ENCODE measurements at regions not wholly inside any gene's neighbourhood (a gene's known extent, or its start where the extent isn't known, plus 50 kb on each side); places are given as distances from the start of the nearest gene placed in this dataset.
"Not testable (repeated sequence)": the region's sequence is repeated elsewhere in the genome, so short reads cannot be mapped to it uniquely, and the experiment has no call there.

- no peak for ATAC-seq (ENCODE audit: poor library complexity)
Observed at GRCh38 chr6:170067923-170068360, 222.9 kb downstream of the DLL1 start.

GRCh38 chr6:170067181-170067641 is 223.7 kb downstream of the DLL1 start:
- DNase-seq = peak; percentile 24
- ATAC-seq (ENCODE audit: poor library complexity) = no peak
- intact Hi-C loops (cut with DNase I) = no loop called here

More at GRCh38 chr6:170067923-170068360, 222.9 kb downstream of the DLL1 start:
- peak; percentile 24 for DNase-seq
- intact Hi-C loops (cut with DNase I) = no loop called here

DNA sequence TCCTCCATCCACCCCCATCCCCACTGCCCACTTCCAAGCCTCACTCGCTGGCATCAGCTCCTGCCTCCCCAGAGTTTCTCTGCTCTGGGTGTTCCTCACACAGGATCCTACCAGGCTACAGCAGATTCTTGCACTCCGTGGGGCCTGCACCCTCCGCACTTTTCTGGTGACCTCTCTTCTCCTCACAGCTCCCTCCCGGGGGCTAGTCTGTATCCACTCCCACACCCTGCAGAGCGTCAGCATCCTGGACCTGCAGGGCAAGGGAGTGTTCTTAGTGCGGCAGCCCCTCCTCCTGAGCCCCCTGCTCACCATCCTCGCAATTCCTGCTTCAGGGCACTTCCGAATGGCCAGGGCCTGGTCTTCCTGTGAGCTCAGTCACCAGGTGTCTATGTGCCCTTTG is 224.2 kb downstream of the DLL1 start:
- intact Hi-C loops (cut with DNase I) = no loop called here
- DNase-seq (peak; percentile 11), ATAC-seq (ENCODE audit: poor library complexity) (no peak)

- intact Hi-C loops (cut with DNase I) = no loop called here
- DNase-seq (no peak), ATAC-seq (ENCODE audit: poor library complexity) (no peak)
Observed at GRCh38 chr6:170063851-170064602, 226.9 kb downstream of the DLL1 start.

DNA sequence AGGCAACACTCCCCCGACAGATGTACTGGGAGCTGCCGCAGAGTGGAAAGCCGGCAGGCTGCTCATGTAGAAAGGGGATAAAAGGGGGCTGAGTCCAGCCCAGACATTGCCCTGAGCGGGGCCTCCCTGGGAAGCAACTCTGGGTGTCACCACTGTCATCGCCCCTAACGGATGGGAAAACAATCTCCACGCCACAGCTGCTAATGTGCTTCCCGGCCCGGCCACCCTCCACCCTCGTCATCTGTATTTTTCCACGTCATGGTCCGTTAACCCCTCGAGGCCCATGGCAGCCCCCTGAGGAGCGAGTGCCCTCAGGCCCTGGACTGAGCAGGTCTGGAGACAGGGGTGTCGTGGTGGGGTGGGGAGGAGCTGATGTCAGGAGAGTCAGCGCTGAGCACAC is 227.4 kb downstream of the DLL1 start:
- intact Hi-C loops (cut with DNase I) = no loop called here
- ATAC-seq (ENCODE audit: poor library complexity) (no peak), DNase-seq (no peak)

GRCh38 chr6:170062915-170063241 is 228.0 kb downstream of the DLL1 start:
- intact Hi-C loops (cut with DNase I) = no loop called here
- DNase-seq (no peak), ATAC-seq (ENCODE audit: poor library complexity) (no peak)

- intact Hi-C loops (cut with DNase I) = no loop called here
- no peak for DNase-seq
- ATAC-seq (ENCODE audit: poor library complexity) = no peak
Observed at GRCh38 chr6:170062209-170062914, 228.5 kb downstream of the DLL1 start.

DNA sequence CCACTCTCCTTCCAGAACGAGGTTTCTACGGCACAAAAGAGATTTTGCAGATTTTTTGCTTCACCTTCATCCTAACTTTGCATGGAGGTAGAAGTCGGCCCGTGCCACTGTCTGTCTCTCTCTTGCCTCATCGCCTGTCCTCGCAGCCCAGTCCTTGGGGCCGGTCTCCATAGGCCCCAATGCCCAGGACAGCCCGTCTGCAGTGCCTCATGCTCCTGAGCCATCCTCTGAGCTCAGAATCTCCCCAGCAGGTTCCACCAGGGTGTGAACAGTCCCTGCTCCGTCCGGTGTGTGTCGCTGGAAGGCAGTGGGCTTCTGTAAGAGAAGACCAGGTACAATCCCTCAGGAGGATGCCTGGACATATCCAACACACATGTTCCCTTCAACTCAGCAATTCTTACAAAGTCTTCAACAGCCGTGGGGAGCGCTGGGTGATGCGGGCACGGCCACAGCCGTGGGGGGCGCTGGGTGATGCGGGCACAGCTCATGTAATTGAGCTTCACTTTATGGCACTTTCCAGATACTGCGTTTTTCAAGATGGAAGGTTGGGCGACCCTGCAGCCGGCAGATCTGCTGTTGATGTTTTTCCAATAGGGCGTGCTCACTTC is 231.9 kb downstream of the DLL1 start:
- DNase-seq (no peak), ATAC-seq (ENCODE audit: poor library complexity) (no peak)
- intact Hi-C loops (cut with DNase I) = no loop called here

DNA sequence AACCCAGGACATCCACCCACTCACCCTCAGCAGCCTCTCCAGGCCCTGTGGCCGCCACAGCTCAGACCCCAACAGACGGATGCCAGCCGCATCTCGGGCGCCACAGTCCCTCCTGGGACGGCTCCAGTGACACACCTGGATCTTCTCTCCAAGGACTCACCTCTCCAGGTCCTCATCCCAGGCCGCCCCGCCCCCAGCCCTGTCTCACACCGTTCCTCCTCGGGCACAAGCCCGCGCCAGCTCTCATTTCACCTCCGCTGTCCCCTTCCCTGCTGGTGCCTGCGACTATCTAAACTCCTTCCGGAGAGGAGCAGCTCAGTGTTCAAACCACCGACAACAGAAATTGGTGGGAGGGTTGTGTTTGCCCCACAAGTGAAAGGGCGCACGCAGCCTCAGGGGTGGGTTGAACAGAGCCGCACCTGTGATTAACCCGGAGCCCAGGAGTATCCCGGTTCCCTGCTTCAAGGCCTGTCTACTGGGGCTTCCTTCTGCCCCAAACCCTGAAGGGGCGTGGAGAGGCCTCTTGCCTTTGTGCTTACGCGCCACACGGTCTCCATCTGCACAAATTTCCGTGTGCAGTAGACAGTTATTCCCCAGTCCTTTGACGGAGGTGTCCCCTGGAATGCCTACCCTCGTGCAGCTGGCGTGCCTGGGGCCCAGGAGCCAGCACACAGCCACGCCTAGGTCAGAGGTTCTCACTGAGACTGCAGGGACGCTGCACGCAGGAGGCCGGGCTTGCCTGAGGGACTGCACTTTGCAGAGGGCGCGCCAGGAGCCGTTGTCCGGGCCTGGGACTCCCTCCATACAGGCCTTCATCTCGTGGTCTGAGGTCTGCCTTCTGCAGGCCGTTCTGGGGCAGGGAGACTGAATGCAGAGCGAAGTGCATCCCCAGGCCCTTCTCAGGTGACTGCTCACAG is 232.7 kb downstream of the DLL1 start:
- no peak for ATAC-seq (ENCODE audit: poor library complexity)
- no peak for DNase-seq
- intact Hi-C loops (cut with DNase I) = no loop called here

GRCh38 chr6:170057034-170057734 is 233.7 kb downstream of the DLL1 start:
- no peak for ATAC-seq (ENCODE audit: poor library complexity)
- no peak for DNase-seq
- intact Hi-C loops (cut with DNase I) = no loop called here

- DNase-seq (no peak), ATAC-seq (ENCODE audit: poor library complexity) (no peak)
- intact Hi-C loops (cut with DNase I) = no loop called here
Observed at GRCh38 chr6:170056278-170056711, 234.6 kb downstream of the DLL1 start.

DNA sequence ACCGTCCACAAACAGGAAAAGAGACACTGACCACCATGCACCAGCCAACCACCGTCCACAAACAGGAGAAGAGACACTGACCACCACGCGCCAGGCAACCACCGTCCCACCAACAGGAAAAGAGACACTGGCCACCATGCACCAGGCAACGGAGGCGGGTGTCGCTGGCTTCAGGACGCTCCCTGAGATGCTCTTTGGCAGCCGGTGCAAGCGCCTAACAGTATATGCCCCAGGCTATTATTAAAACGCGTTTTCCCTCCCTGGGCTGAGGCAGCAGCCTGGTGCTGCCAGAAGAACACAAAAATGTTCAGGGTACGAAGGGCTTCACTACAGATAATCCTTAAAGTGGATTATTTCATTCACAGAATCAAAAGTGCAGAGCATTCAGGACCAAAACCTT is 235.1 kb downstream of the DLL1 start:
- intact Hi-C loops (cut with DNase I); DNase-seq; ATAC-seq (ENCODE audit: poor library complexity): not testable (repeated sequence)

- intact Hi-C loops (cut with DNase I) = no loop called here
- DNase-seq (peak; percentile 19), ATAC-seq (ENCODE audit: poor library complexity) (no peak)
Observed at GRCh38 chr6:170053966-170054661, 236.8 kb downstream of the DLL1 start.

DNA sequence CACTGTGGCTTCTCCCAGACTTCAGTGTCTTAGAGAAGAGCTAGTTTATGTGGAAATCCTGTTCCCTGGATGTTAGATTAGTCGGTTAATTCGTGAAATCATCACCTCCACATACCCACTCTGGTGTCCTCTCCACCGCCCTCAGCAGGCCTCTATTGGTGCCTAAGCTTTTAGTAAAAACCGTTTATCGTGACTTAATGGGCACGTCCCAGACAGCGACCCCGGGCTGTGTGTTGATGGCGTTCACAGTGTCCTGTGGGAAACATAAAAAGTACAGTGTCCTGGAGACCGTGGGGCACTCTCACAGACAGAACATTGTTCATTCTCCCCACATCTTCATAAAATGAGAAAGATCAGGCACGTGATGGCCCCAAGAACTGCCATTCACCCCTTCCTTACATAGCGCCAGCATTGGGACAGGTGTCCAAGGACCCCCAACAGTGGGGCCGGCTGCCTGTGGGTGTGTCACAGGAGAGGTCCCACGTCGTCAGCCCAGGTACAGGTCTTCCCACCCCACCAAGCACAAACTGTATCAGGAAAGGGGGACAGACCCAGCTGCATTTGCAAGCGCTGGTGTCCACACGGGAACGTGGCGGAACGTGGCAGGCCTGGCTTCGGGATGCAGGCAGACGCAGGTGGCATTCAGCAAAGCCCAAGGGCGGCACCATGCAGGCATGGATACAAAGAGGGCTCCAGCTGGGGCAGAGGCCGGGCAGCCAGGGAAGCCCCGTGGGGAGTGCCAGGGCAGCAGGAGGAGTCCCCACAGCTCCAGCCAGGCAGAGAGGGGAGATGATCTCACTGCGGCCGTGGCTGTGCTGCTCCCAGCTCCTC is 237.7 kb downstream of the DLL1 start:
- intact Hi-C loops (cut with DNase I) = no loop called here
- peak; percentile 38 for DNase-seq
- ATAC-seq (ENCODE audit: poor library complexity) = no peak

DNA sequence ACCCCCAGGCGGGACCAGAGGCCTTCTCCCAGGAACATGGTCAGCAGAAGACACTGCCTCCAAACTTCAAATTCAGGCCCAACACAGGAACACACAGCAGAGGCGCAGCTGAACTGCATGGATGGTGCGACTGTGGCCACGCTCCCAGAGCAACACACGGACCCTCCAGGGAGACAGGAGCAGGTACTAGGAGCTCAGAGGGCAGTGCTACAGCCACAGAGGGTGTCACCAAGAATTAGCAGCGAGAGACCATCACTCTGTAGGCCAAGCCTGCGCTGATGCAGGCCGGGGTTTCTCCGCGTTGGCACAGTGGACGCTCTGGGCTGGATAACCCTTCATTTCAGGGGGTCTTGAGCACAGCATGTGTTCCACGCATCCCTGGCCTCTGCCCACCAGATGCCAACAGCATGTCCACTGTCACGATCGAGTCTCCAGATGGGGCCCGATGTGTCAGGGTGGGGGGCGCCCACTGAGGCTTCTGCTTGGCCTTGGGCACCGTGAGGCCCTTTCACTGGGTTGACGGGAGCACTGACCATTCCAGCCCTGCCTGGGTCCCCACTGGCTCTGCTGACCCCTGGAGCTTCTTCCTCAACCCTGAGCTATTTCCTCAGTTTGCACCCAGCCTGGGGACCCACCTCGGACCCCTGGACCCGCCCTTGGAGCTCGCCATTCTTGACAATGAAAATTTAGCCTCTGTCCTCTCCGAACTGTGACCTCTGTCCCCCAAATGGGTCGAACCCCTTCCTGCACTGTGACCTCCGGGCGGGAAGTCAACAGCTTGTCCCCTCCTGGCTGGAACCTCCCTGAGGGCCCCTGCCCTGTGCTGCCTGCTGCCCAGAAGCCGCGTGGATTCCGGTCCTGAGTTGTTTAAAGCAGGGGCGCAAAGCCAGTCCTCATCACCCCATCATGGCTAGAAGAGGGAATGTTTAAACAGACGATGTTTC is 239.4 kb downstream of the DLL1 start:
- ATAC-seq (ENCODE audit: poor library complexity) (no peak), DNase-seq (peak; percentile 33)
- intact Hi-C loops (cut with DNase I) = no loop called here

GRCh38 chr6:170050591-170051041 is 240.3 kb downstream of the DLL1 start:
- no peak for ATAC-seq (ENCODE audit: poor library complexity)
- DNase-seq = peak; percentile 33
- intact Hi-C loops (cut with DNase I) = no loop called here
